Ramos (cell line): ENCODE measurements at regions not wholly inside any gene's neighbourhood (a gene's known extent, or its start where the extent isn't known, plus 50 kb on each side); places are given as distances from the start of the nearest gene placed in this dataset.
"Not testable (repeated sequence)": the region's sequence is repeated elsewhere in the genome, so short reads cannot be mapped to it uniquely, and the experiment has no call there.

Experiments used
- in situ Hi-C: fragments of 300-500 bp; cut with MboI; formaldehyde crosslinking; loops from one replicate; pipeline ENCODE4 v1.14.3; 2022; ENCODE audit warnings: low sequenced_read_pairs; ENCODE audit not compliant: unreplicated experiment

DNA sequence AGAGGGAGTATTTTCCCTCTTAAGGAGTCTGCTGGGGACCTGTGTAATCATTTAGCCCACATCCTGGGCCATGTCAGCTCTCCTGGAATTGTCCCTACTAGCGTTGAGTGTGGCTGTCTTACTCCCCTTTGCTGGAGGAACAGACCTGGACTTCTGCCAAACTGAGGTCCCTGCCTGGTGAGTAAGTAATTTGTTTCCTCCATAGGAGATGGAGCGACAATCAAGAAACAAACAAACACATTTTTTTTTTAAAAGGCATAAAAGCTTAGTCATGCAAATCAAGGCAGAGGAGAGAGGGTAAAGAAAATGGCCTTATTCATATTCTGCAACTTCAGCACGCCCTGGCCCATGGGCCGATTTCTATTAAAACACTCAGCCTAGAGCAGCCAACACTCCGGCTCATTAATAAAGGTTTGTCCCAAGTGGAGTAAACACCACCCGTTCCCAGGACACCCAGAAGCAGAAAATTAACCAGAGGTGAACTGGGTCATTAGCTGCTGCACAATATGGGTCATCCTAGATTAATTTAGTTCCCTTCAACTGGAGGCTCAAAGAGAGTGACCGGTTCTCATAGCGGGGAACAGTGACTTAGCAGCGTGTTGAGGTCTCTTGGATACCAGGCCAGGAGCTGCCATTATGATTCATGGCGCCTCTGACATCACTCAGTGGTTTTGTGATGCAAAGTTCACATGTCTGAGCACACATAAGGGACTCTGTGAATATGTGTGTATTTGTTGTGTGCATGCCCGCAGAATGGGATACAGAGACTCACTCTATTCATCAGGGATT is 165.0 kb upstream of the SULF2 start:
- in situ Hi-C loops: no loop called here

- in situ Hi-C loops: no loop called here
Measured at GRCh38 chr20:47949230-47949629, 163.9 kb upstream of the SULF2 start.

DNA sequence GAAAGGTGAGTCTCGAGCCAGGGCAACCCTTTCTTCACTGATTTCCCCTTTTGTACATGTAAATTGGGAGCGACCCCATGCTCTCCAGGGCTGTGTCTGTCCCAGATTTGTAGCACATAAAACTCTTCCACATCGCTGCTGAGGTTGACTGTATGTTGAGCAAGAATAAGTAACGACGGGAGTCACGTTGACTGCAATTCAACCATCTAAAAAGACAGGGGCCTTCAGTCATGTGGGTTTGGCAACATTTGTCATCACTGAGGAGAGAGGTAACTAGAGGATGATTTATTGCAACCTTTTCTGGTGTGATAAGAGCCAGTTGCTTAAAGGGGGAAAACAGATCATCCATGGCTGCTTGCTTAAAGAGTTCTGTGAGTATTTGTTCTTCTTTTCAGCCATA is 159.4 kb upstream of the SULF2 start:
- in situ Hi-C loops: no loop called here

DNA sequence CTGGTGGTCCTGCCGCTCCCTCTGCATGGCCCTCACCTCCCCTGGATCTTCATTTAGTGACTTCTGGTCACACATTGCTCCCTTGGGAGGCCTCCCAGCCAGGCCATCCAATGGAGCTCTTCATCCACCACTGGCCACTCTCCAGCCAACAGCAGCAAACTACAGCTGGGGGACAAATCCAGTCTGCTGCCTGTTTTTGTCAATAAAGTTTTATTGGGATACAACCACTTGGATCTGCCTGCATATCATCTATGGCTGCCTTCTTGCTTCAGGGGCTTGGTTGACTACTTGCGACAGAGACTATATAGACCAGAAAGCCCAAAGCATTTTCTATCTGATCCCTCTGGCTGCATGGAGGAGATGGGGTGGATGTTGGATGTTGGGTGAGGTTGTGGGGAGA is 156.6 kb upstream of the SULF2 start:
- in situ Hi-C loops: no loop called here

- in situ Hi-C loops: no loop called here
Measured at GRCh38 chr20:47940101-47940813, 155.0 kb upstream of the SULF2 start.

DNA sequence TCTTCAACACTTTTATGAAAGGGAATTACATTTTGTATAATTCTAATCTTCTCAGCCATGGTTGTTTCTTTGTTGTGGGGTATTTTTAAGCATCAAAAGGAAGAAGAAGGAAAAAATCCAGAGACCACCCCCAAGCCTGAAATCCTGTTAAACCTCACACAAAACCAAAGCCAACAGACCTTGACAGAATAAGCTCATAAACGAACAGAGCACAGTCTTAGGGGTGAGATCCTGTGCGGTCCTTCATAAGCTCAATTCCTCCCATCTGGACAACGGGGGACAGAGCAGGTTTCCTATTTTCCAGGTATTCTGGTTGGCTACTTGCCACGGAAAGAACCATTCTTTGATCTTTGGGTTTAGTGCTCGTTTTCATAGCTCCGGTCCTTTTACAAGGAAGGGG is 151.3 kb upstream of the SULF2 start:
- in situ Hi-C loops: no loop called here

- in situ Hi-C loops: no loop called here
Measured at GRCh38 chr20:47934761-47935160, 149.5 kb upstream of the SULF2 start.

DNA sequence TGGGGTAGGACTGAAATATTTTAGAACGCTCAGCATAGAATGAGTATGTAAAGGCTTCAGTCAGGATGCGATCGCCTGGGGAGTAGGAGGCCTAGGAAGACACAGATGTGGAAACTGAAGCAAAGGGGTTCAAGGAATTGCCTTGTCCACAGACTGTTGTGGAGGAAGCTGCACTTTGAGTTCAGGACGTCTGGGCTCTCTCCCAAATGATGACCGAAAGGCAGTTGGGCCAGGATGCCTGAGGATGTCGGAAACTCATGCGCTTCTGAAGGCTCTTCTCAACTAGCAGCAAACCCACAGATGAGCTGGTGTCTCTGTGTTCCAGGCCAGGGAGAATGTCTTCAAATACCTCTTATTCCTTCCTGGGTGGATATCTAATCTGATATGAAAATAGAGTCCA is 146.2 kb upstream of the SULF2 start:
- in situ Hi-C loops: no loop called here

DNA sequence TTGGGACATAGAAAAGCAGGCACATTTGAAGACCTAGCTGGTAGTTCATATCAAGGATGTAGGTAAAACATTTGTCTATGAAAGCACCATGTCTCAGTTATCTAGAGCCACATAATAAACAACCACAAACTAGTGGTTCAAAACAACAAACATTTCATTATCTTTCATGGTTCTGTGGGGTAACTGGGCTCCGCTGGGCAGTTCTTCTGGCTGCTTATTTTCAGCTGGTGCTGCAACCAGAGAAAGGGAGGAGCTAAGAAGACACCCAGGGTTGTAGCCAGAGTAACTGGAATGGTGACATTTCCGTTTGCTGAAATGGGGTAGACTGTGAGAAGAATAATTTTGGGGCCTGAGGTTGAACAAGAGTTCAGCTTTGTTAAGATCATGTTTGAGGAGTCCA is 145.7 kb upstream of the SULF2 start:
- in situ Hi-C loops: no loop called here

DNA sequence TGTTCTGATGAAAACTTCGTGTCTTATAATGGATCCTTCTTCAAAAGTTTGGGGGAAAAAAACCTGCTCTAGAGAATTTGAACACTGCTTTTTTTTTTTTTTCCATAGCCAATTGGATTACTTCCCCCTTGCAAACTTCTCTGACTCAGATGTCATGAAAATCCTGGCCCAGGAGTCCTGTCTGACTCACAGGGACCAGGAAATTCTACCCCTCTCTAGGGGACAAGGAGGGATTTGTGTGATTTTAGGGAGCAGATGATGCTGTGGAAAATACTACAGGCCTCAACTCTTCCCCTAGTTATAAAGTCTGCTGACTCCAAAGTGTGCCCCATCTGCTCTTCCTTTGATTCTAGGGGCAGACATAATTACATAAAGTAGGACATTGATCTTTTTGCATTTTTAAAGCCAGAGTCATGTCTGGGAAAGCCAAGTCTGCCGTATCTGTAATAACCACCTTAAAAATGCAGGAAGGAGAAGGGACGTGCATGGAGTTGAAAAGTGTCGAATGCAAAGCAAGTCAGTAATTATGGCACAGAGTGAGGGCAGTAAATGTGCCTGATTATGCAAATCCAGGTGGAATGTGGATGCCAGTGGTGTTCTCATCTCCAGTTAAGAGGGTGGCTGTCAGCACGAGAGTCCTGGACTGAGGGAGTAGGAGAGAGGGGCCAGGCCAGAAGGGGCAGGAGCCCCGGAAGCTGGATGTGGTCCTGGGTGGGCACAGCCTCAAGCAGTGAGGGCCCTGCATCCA is 144.3 kb upstream of the SULF2 start:
- in situ Hi-C loops: no loop called here

DNA sequence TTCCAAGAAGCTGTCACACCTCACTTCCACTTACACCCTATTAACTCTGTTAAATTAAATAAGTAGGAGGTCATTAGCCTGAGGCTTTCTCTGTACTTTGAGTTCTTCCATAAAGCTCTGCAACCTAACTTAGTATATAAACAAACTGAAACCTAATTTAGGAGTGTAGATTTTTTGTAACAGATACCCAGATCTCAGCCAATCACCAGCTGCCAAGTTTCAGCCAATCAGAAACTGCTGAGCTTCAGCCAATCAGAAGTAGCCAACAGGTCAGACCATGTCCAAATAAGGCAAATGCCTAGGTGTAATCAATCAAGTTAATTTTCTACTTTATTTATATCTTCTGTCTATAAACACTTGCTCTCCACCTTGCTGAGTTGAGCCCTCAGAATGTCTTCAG is 142.7 kb upstream of the SULF2 start:
- in situ Hi-C loops: no loop called here

DNA sequence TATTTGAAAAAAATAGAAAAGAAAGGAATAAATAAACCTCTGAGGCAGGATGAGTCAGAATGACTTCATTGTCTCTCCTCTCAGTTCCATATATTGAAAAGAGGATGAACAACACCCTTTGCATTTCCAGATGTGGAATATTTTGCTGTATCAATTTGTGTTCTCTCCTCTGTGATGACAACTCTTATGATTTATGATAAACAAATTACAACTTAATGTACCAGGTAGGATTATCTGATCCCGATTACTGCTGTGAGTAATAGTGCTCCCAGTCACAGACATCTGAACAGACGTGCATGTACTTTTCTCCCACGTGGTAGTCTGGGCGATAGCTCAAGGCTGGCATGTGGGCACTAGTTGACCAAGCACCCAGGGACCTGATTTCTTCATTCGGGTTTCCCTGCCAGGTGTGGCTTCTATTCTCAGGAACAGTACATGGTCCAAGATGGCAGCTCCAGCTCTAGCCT is 142.1 kb upstream of the SULF2 start:
- in situ Hi-C loops: no loop called here

DNA sequence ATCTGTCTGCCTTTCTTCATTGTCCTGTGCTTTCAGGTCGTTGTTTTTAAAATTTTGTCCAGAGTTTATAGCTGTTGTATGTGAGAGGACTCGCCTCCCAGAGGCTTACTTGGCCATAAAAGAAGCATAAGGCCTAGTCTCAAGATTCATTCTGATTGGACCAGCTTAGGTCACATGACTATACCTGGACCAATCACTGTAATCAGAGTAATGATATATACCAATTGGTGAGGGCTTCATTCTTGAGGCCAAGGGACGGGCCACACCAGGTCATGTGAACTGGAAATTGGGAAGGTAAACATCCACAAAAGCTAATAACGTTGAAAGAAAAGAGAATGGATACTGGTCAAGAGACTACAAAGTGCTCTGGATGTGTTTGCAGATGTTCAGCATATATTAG is 141.4 kb upstream of the SULF2 start:
- in situ Hi-C loops: no loop called here

DNA sequence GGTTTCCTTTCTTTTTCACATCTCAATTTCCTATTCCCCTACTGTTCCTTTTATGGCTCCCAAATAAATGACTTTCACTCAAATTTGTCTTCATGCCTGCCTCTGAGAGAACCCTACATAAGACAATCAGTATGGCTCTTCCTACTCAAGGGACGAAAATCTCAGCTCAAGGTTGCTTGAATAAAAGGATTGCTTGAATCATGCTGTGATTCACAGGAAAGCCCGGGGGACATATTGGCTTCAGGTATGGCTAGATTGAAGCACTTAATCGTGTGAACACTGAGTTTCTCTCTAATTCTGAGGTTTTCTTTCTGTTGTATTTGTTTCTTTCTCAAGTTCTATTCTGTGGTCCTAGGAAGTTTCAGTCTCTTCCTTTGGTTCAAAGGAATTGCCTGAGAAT is 140.3 kb upstream of the SULF2 start:
- in situ Hi-C loops: no loop called here

- in situ Hi-C loops: no loop called here
Measured at GRCh38 chr20:47922269-47922668, 137.0 kb upstream of the SULF2 start.

DNA sequence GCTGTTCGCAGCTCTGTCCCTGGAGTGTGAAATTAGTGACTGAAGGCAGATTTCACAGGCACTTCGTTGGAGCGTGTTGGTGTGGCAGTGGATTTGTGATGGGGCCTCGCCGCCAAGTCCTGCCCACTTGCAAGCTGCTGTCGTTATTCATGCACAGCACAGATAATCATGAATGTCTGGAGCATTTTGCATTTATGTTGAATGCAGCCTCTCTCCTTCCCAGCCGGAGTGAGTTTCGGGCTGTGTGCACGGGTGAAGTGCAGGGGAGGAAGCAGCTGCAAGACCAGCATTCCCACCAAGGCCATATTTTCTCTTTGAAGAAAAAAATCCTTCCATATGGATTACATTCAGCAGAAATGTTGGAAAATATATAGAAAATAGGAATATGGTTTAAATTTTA is 136.5 kb upstream of the SULF2 start:
- in situ Hi-C loops: not testable (repeated sequence)

DNA sequence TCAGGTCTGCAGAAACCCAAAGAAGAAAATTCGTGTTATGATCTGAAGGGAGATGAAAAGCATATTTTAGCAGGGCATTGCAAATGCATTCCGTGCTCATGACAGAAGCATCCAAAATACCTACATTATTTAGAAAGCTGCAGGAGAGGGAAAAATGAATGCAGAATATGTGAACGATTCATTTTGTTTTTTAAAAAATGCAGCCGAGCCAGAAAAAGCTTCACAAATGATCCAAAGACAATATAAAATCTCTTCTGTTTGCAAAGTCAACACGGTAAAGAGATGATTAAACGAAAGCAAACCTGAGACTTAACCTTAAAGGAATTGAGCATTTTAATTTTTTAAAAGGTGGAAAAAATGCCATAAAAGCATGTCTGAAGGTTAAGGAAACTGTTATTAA is 136.1 kb upstream of the SULF2 start:
- in situ Hi-C loops: no loop called here

DNA sequence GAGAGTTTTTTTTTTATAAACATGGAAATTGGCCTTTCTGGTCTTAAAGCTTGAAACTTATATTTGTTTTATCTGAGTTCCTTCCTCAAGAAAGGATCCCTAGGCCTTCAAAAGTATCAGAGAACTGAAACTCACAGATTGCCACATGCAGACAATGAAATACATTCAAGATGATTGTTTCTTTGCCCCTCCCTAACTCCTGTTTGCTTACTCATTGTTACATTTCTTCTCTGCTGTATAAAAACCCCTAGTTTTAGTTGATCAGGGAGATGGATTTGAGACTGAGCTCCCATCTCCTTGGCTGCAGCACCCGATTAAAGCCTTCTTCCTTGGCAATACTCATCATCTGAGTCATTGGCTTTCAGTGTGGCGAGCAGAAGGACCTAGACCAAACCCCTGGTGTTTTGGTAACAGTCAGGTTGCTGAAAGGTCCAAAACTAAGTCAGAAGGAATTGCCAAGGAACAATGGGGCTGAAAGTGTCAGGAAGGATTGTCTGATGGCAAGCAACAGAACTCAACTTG is 132.3 kb upstream of the SULF2 start:
- in situ Hi-C loops: no loop called here

DNA sequence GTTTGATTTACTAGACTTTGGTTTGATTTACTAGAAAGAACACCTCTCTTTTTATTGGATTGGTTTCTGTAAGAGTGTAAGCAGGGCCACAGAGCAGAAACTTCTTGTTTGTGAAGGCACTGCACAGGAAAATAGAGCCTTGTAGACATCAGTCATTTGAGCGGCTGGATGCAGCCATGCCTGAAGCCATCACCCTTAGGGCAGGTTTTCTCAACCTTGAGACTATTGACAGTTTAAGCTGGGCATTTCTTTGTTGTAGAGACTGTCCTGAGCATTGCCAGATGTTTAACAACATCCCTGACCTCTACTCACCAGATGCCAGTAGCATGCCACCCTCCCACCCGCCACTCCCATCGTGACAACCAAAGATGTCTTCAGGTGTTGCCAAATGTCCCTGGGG is 130.2 kb upstream of the SULF2 start:
- in situ Hi-C loops: no loop called here

DNA sequence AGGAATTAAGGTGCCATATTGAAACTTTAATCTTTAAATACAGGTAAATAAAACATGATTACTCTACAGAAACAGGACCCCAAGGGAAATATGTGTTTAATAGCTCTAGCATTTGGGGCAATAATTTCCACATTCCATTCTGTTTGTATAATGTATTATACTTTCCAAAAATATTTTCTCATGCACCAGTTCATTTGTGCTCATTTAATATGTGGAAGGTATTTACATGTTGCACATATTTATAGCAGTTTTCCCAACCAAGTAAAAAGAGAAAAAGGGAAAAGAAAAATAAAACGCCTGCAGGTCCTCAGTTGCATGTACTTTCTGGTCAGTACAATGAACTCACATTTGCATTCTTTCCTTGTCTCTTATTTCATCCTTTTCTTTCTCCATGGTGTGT is 129.5 kb upstream of the SULF2 start:
- in situ Hi-C loops: no loop called here
